ENCODE measurements at regions not wholly inside any gene's neighbourhood (a gene's known extent, or its start where the extent isn't known, plus 50 kb on each side); places are given as distances from the start of the nearest gene placed in this dataset.

DNA sequence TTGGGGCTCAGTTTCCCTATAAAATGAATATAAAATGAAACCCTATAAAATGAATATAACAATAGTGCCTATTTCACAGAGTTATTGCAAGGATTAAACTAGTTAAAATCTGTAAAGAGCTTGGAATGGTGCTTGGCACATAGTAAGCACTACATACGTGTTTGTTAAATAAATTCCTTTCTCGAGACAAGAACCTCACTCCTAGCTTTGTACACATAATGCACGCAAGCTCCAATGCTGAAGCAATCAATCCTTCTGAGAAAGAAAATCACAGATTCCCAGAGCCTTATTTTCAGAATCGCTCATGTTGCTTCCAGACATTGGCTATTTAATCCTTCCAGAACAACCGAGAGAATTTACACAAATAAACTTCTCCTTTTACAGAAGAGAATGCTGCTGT lies 440.9 kb downstream of the IRS1 start:
- no peak overlapping the region for H3K27ac ChIP-seq
- TF ChIP-seq, protein P1, sequence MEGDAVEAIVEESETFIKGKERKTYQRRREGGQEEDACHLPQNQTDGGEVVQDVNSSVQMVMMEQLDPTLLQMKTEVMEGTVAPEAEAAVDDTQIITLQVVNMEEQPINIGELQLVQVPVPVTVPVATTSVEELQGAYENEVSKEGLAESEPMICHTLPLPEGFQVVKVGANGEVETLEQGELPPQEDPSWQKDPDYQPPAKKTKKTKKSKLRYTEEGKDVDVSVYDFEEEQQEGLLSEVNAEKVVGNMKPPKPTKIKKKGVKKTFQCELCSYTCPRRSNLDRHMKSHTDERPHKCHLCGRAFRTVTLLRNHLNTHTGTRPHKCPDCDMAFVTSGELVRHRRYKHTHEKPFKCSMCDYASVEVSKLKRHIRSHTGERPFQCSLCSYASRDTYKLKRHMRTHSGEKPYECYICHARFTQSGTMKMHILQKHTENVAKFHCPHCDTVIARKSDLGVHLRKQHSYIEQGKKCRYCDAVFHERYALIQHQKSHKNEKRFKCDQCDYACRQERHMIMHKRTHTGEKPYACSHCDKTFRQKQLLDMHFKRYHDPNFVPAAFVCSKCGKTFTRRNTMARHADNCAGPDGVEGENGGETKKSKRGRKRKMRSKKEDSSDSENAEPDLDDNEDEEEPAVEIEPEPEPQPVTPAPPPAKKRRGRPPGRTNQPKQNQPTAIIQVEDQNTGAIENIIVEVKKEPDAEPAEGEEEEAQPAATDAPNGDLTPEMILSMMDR (IDR thresholded peaks at IDR 0.05), result no peak
- no peaks in the 10 kb centered on the region for H3K36me3 ChIP-seq

DNA sequence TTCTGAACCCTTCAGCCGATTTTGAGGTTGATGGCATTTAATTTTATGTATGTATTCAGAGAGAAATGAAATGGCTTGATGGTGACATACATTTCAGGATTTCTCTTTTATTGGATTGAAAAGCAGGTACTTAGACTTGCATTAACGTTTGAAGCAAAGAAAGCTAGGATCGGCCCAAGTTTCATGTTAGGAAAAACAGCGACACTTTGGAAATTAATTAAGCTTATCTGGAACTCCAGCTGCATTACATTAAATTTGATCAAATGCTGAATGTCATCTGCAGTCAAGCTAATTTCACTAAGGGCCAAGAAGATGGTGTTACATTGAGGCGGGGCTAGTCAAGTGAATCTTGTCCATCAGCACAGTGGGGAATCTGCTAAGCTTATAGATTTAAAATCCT lies 441.8 kb downstream of the IRS1 start:
- H3K27ac ChIP-seq, result no peak overlapping the region
- peaks cover 16% of the 10 kb centered on the region for H3K27me3 ChIP-seq
- TF ChIP-seq, protein P1 (IDR thresholded peaks at IDR 0.05), result no peak

More for the DNA sequence above, 440.9 kb downstream of the IRS1 start:
- H3K4me1 ChIP-seq (ENCODE audit: control insufficient read depth in 1 of 2, insufficient read depth in 1 of 2, low read depth in 1 of 2, low read length in 1 of 2), result no peaks in the 10 kb centered on the region
- H3K27me3 ChIP-seq, result peaks cover 16% of the 10 kb centered on the region
- no peaks in the 10 kb centered on the region for H3K9me3 ChIP-seq
- no peak overlapping the region for H3K4me3 ChIP-seq (ENCODE audit: low read depth in 1 of 2, low read length in 1 of 2)

DNA sequence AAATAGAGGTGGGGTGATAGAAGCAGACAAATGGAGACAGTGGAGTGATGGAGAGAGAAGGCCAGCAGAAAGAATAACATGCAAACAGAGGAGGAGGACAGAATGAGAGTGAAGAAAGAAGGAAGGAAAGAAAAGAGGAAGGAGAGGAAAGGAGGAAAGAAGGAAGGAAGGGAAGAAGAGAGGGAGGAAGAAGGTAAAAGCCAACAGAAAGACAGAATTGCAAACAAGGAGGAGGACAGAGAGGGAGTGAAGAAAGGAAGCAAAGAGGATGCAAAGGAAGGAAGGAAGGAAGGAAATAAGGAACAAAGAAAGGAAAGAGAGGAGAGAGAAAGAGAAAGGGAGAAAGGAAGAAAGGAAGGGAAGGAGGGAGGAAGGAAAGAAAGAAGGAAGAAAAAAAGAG lies 444.0 kb downstream of the IRS1 start:
- TF ChIP-seq, protein P1 (IDR thresholded peaks at IDR 0.05), result no peak
- Histone ChIP-seq H3K27ac (no peak overlapping the region), H3K36me3 (no peaks in the 10 kb centered on the region), H3K27me3 (peaks cover 16% of the 10 kb centered on the region), H3K4me1 (ENCODE audit: control insufficient read depth in 1 of 2, insufficient read depth in 1 of 2, low read depth in 1 of 2, low read length in 1 of 2) (no peaks in the 10 kb centered on the region), H3K4me3 (ENCODE audit: low read depth in 1 of 2, low read length in 1 of 2) (no peak overlapping the region), H3K9me3 (no peaks in the 10 kb centered on the region)

More for the DNA sequence above, 441.8 kb downstream of the IRS1 start:
- no peak overlapping the region for H3K4me3 ChIP-seq (ENCODE audit: low read depth in 1 of 2, low read length in 1 of 2)
- no peaks in the 10 kb centered on the region for H3K4me1 ChIP-seq (ENCODE audit: control insufficient read depth in 1 of 2, insufficient read depth in 1 of 2, low read depth in 1 of 2, low read length in 1 of 2)
- H3K36me3 ChIP-seq, result no peaks in the 10 kb centered on the region
- H3K9me3 ChIP-seq, result no peaks in the 10 kb centered on the region

DNA sequence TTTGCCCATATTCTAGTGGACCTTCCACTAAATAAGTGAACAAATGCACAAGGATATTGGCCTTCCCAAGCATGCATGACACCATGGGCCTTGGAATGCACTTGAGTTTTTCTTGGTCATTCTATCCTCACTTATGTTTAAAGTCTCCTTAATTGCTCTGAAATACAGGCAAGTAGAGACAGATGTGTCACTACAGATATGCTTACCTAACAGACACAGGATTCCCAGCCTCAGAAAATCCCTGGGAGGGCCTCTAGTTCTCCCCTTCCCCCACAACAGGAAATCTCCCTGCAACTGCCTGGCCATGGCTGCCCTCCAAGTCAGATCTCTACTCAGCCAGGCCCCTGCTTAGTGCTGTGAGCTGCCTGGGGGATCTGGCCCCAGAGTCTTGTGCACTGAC lies 445.2 kb downstream of the IRS1 start:
- Histone ChIP-seq H3K36me3 (no peaks in the 10 kb centered on the region), H3K4me3 (ENCODE audit: low read depth in 1 of 2, low read length in 1 of 2) (no peak overlapping the region), H3K9me3 (no peaks in the 10 kb centered on the region), H3K27me3 (peaks cover 16% of the 10 kb centered on the region), H3K4me1 (ENCODE audit: control insufficient read depth in 1 of 2, insufficient read depth in 1 of 2, low read depth in 1 of 2, low read length in 1 of 2) (no peaks in the 10 kb centered on the region), H3K27ac (no peak overlapping the region)
- TF ChIP-seq, protein P1 (IDR thresholded peaks at IDR 0.05), result no peak

DNA sequence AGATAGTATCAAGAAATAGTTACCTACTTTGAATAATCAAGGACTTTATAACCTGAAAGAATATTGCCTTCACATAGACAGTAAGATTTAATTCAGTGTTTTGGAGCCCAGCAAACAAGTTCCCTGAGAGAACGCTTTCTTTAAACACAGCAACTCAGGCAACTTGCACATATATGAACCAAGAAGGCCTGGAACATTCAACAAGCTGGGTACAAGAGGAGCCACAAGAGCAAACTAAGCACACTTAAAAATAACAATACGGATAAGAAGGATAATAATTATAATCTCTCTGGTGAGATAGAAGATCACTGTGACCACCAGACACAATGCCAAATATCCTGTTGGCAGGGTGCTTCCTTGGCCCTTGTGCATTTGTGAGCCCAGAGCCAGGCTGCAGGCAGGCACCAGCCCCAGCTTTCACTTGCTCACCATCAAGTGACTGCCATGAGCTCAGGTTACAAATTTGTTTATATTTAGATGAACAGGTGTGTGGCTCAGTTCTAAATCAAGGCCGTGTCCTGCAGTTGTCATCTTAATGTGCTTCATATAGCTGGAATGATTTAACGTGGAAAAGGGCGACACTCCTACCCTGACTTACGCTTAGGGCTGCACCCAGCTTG lies 446.6 kb downstream of the IRS1 start:
- Histone ChIP-seq H3K9me3 (no peaks in the 10 kb centered on the region), H3K36me3 (no peaks in the 10 kb centered on the region), H3K27ac (no peak overlapping the region), H3K4me1 (ENCODE audit: control insufficient read depth in 1 of 2, insufficient read depth in 1 of 2, low read depth in 1 of 2, low read length in 1 of 2) (no peaks in the 10 kb centered on the region), H3K27me3 (peaks cover 14% of the 10 kb centered on the region), H3K4me3 (ENCODE audit: low read depth in 1 of 2, low read length in 1 of 2) (no peak overlapping the region)
- TF ChIP-seq, protein P1 (IDR thresholded peaks at IDR 0.05), result no peak

All from neutrophil (primary cell).